K562 (cell line): ENCODE measurements at regions not wholly inside any gene's neighbourhood (a gene's known extent, or its start where the extent isn't known, plus 50 kb on each side); places are given as distances from the start of the nearest gene placed in this dataset.

Experiments
- NR2C2 ChIP-seq, 2 experiments: fragments of 200-800 bp in 1 of 2; sonication (Bioruptor generic) in 1 of 2; sonication (generic) in 1 of 2; formaldehyde crosslinking in 1 of 2; IDR thresholded peaks; 2 replicates each; pipeline versions ENCODE4 v1.6.1 to v1.8.0; 2016 to 2022; ENCODE audit warnings: mild to moderate bottlenecking in 1 of 2, missing compliant biosample characterization in 1 of 2, missing genetic modification characterization in 1 of 2, missing genetic modification reagents in 1 of 2
- POLR2A ChIP-seq: fragments of 450-650 bp; conservative IDR thresholded peaks from 2 replicates; pipeline ENCODE4 v1.6.1; 2016
- TF ChIP-seq, protein P1 (sequence below): fragments of 450-650 bp; IDR thresholded peaks from 2 replicates; pipeline ENCODE4 v1.6.1; 2017; ENCODE audit warnings: mild to moderate bottlenecking, moderate library complexity
- TF ChIP-seq, protein P2 (sequence below), 2 experiments: fragments of 450-650 bp; IDR thresholded peaks; 2 replicates each; pipeline ENCODE4 v1.6.1; 2016; ENCODE audit warnings: mild to moderate bottlenecking in 2 of 2, borderline replicate concordance in 1 of 2, low read depth in 1 of 2, moderate library complexity in 1 of 2
- TF ChIP-seq, protein P3 (sequence below), 3 experiments: IDR thresholded peaks in 2 of 3; conservative IDR thresholded peaks in 1 of 3; 2 replicates each; pipeline ENCODE4 v1.5.1; 2011 to 2012; ENCODE audit warnings: low read length in 3 of 3, mild to moderate bottlenecking in 3 of 3, control low read depth in 2 of 3, improper control_type of control experiment in 1 of 3, inconsistent platforms in 1 of 3, low read depth in 1 of 3, mixed read lengths in 1 of 3, moderate library complexity in 1 of 3; ENCODE audit not compliant: insufficient read depth in 2 of 3

DNA sequence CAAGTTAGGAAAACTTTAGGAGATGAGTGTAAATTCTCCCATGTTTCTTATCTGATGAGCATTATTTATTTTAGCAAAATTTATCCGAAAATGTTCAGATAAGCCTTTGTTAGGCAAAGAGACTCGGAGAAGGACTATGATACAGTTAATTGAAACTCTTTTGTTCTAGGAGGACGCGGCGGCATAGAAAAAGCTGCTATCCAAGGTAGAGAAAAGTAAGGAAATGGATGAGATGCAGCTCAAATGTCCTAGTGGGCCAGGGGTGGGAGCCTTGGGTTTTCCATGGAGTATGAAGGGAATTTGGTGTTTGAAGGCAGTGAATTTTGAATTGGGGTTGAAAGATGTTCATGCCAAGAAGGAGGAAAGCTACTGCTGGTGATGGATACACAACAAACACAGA, 1504.5 kb downstream of the AACS start:
- TF ChIP-seq, protein P1, sequence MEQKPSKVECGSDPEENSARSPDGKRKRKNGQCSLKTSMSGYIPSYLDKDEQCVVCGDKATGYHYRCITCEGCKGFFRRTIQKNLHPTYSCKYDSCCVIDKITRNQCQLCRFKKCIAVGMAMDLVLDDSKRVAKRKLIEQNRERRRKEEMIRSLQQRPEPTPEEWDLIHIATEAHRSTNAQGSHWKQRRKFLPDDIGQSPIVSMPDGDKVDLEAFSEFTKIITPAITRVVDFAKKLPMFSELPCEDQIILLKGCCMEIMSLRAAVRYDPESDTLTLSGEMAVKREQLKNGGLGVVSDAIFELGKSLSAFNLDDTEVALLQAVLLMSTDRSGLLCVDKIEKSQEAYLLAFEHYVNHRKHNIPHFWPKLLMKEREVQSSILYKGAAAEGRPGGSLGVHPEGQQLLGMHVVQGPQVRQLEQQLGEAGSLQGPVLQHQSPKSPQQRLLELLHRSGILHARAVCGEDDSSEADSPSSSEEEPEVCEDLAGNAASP = no peak
- TF ChIP-seq, protein P2, sequence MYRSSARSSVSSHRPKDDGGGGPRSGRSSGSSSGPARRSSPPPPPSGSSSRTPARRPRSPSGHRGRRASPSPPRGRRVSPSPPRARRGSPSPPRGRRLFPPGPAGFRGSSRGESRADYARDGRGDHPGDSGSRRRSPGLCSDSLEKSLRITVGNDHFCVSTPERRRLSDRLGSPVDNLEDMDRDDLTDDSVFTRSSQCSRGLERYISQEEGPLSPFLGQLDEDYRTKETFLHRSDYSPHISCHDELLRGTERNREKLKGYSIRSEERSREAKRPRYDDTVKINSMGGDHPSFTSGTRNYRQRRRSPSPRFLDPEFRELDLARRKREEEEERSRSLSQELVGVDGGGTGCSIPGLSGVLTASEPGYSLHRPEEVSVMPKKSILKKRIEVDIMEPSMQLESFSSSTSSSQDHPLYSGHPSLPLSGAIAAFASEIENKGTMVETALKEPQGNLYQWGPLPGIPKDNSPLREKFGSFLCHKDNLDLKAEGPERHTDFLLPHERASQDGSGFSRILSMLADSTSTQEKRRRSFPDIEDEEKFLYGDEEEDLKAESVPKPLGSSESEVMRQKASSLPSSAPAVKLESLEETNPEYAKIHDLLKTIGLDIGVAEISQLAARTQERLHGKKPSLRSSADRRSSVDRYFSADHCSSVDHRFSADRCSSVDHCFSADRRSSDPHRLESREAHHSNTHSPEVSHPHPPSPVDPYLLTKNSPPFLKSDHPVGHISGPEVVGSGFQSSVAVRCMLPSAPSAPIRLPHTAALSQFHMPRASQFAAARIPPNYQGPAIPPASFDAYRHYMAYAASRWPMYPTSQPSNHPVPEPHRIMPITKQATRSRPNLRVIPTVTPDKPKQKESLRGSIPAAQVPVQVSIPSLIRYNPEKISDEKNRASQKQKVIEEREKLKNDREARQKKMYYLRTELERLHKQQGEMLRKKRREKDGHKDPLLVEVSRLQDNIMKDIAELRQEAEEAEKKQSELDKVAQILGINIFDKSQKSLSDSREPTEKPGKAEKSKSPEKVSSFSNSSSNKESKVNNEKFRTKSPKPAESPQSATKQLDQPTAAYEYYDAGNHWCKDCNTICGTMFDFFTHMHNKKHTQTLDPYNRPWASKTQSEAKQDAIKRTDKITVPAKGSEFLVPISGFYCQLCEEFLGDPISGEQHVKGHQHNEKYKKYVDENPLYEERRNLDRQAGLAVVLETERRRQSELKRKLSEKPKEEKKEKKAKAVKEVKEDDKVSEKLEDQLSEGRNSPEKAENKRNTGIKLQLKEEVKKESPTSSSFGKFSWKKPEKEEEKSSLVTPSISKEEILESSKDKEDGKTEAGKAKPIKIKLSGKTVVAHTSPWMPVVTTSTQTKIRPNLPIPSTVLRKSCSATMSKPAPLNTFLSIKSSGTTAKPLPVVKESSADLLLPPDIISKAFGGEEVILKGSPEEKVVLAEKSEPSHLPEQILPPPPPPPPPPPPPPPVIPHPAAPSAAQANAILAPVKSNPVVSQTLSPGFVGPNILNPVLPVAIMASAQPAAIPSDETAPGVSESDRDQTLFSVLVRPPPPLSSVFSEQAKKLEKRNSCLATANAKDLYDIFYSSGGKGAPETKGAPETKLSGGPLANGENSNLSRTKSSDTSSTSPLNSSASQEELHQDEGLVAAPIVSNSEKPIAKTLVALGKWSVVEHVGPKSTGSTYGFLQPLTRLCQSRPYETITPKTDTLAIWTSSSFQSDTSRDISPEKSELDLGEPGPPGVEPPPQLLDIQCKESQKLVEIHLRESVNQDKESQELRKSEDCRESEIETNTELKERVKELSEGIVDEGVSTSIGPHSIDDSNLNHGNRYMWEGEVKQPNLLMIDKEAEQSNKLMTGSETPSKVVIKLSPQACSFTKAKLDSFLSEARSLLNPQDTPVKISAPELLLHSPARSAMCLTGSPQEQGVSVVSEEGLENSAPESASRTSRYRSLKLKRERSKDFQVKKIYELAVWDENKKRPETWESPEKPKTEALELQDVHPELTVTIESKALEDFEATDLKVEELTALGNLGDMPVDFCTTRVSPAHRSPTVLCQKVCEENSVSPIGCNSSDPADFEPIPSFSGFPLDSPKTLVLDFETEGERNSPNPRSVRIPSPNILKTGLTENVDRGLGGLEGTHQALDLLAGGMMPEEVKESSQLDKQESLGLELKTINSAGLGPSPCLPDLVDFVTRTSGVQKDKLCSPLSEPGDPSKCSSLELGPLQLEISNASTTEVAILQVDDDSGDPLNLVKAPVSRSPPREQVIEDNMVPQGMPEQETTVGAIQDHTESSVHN (IDR thresholded peaks at IDR 0.05; ENCODE audit: borderline replicate concordance in 1 of 2, low read depth in 1 of 2) = no peak
- TF ChIP-seq, protein P3, sequence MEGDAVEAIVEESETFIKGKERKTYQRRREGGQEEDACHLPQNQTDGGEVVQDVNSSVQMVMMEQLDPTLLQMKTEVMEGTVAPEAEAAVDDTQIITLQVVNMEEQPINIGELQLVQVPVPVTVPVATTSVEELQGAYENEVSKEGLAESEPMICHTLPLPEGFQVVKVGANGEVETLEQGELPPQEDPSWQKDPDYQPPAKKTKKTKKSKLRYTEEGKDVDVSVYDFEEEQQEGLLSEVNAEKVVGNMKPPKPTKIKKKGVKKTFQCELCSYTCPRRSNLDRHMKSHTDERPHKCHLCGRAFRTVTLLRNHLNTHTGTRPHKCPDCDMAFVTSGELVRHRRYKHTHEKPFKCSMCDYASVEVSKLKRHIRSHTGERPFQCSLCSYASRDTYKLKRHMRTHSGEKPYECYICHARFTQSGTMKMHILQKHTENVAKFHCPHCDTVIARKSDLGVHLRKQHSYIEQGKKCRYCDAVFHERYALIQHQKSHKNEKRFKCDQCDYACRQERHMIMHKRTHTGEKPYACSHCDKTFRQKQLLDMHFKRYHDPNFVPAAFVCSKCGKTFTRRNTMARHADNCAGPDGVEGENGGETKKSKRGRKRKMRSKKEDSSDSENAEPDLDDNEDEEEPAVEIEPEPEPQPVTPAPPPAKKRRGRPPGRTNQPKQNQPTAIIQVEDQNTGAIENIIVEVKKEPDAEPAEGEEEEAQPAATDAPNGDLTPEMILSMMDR (IDR thresholded peaks at IDR 0.05 in 2 of 3, conservative IDR thresholded peaks at IDR 0.05 in 1 of 3; ENCODE audit: insufficient read depth in 2 of 3, low read depth in 1 of 3, low read length in 3 of 3) = no peak
- TF ChIP-seq POLR2A (no peak), NR2C2 (CRISPR knock-in tag; IDR thresholded peaks at IDR 0.05) (no peak), NR2C2 (tag; IDR thresholded peaks at IDR 0.05) (no peak)
